GM12865 (cell line): ENCODE measurements at regions not wholly inside any gene's neighbourhood (a gene's known extent, or its start where the extent isn't known, plus 50 kb on each side); places are given as distances from the start of the nearest gene placed in this dataset.

ENCODE experiments used
- DNase-seq: peaks from one replicate; pipeline ENCODE4 v3.0.0; 2010; ENCODE audit warnings: low read depth
- H3K4me3 ChIP-seq: 2 replicates; pipeline ENCODE4 v1.5.1; 2011; ENCODE audit warnings: mild to moderate bottlenecking, low read depth, low read length, control low read depth
- TF ChIP-seq, protein P1 (sequence below): IDR thresholded peaks from 2 replicates; pipeline ENCODE4 v1.5.1; 2011; ENCODE audit warnings: low read length, control low read depth, low read depth, inconsistent platforms; ENCODE audit not compliant: insufficient read depth; ENCODE audit errors: missing control alignments

GRCh38 chr1:232486454-232487207 is 143.3 kb downstream of the SIPA1L2 start:
- TF ChIP-seq, protein P1, sequence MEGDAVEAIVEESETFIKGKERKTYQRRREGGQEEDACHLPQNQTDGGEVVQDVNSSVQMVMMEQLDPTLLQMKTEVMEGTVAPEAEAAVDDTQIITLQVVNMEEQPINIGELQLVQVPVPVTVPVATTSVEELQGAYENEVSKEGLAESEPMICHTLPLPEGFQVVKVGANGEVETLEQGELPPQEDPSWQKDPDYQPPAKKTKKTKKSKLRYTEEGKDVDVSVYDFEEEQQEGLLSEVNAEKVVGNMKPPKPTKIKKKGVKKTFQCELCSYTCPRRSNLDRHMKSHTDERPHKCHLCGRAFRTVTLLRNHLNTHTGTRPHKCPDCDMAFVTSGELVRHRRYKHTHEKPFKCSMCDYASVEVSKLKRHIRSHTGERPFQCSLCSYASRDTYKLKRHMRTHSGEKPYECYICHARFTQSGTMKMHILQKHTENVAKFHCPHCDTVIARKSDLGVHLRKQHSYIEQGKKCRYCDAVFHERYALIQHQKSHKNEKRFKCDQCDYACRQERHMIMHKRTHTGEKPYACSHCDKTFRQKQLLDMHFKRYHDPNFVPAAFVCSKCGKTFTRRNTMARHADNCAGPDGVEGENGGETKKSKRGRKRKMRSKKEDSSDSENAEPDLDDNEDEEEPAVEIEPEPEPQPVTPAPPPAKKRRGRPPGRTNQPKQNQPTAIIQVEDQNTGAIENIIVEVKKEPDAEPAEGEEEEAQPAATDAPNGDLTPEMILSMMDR, result no peak
- no peak for DNase-seq

DNA sequence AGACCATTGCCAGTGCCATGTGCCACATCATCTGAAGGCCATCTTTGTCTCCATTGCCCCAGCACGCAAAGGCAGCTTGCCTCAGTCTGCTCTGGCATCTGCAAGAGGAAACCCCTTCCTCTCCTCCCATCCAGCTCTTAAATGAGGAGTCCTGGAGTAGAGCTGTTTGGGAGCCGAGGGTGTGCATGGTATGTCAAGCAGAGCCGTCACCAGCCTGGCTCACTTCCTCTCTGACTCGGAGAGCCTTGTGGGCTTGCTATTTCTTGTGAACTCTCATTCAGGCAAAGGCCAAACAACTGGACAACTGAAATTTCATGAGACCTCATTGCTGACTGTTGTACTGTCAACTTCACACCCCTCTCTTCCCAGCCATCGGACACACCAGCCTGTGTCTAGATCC is 143.9 kb downstream of the SIPA1L2 start:
- TF ChIP-seq, protein P1, result no peak
- H3K4me3 ChIP-seq, result no peak overlapping the region
- no peak for DNase-seq

More at GRCh38 chr1:232486454-232487207, 143.3 kb downstream of the SIPA1L2 start:
- H3K4me3 ChIP-seq, result no peak overlapping the region

DNA sequence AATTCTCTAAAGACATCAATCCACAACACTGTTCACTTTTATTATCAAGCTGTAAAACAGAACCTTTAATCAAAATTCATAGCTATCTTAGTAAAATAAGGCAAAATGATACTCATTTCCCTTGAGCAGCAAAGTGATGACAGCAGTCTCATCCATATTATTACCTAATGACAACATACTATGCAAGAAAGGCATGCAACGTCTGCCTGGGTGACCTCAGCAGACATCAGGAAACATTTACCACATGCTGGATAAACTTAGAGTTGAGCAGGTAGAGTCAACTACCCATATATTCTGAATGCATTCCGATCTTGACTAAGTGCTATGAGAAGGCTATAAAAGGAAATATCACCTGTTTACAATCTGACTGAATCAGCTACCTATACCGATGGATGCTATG is 145.1 kb downstream of the SIPA1L2 start:
- no peak overlapping the region for H3K4me3 ChIP-seq
- TF ChIP-seq, protein P1, result no peak
- DNase-seq, result no peak

DNA sequence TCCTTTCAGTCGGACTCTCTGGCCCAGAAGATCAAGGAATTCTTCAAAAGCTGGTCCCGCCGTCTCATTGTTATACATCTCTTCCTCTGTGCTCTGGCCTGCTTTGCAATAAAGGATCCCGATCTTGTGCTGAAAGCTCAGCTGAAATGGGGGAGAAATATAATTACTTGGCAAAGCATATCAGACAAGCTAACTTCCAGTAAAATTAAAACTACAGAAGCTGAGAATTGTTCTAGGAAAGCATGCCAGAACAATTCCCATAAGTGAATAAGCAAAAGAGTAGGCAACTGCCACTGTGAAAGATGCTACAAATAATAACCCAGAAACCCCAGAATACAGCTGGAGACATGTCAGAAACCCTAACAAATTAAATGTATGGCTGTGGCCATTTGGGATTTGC is 146.1 kb downstream of the SIPA1L2 start:
- H3K4me3 ChIP-seq, result no peak overlapping the region
- DNase-seq, result no peak
- TF ChIP-seq, protein P1, result no peak

GRCh38 chr1:232481091-232481490 is 148.8 kb downstream of the SIPA1L2 start:
- DNase-seq, result no peak
- TF ChIP-seq, protein P1, result no peak
- no peak overlapping the region for H3K4me3 ChIP-seq

DNA sequence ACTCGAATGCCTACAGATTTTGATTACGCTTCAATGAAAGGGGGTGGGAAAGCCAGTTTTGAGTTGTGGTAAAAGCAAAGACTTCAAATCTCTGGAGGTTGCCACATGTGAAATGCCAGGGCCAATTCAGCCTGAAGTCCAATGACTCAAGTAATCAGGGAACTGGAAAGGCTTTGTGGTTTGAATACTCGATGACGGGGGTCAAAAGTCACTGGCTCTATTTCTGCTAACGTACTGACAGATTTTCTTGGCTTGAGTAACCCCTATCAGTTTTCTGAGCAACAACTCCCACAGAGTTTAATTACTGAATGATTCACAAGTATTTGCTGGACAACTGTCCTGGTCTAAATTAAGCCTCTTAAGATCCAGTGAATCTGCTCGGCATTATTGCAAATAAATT is 152.2 kb downstream of the SIPA1L2 start:
- TF ChIP-seq, protein P1, result no peak
- no peak for DNase-seq
- no peak overlapping the region for H3K4me3 ChIP-seq

GRCh38 chr1:232476538-232476950 is 153.4 kb downstream of the SIPA1L2 start:
- no peak for DNase-seq
- no peak overlapping the region for H3K4me3 ChIP-seq
- TF ChIP-seq, protein P1, result no peak
